ENCODE measurements at regions not wholly inside any gene's neighbourhood (a gene's known extent, or its start where the extent isn't known, plus 50 kb on each side); places are given as distances from the start of the nearest gene placed in this dataset.

DNA sequence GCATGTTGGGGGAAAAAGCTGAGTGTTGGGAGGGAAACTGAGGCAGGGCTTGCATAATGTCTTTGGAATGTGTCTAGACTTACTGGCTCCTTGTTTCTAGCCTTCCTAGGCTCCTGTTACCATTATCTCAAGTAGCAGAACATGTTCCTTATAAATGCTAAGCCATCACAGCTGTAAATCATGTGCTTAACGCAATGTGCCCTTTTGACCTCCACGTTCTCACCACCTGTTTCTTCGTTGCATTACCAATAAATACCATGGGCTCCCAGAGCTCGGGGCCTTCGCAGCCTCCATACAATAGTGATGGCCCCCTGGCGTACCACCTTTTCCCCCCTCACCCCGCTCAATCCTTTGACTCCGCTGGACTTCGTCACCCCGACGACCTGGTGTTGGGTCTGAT is 54.0 kb upstream of the CWC22 start:
- POLR2A ChIA-PET (ENCODE audit: low non-redundant PET) = no interaction called here
- TF ChIP-seq, protein P1, sequence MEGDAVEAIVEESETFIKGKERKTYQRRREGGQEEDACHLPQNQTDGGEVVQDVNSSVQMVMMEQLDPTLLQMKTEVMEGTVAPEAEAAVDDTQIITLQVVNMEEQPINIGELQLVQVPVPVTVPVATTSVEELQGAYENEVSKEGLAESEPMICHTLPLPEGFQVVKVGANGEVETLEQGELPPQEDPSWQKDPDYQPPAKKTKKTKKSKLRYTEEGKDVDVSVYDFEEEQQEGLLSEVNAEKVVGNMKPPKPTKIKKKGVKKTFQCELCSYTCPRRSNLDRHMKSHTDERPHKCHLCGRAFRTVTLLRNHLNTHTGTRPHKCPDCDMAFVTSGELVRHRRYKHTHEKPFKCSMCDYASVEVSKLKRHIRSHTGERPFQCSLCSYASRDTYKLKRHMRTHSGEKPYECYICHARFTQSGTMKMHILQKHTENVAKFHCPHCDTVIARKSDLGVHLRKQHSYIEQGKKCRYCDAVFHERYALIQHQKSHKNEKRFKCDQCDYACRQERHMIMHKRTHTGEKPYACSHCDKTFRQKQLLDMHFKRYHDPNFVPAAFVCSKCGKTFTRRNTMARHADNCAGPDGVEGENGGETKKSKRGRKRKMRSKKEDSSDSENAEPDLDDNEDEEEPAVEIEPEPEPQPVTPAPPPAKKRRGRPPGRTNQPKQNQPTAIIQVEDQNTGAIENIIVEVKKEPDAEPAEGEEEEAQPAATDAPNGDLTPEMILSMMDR (conservative IDR thresholded peaks at IDR 0.05; ENCODE audit: low read depth) = no peak
- no peak overlapping the region for H3K27ac ChIP-seq
- no peak for DNase-seq (ENCODE audit: low spot score)
- CTCF ChIA-PET = interaction anchor here (0.9 to 1.1 kb wide), 2 partner anchors 10 to 17 kb away, joined by 3 to 5 read pairs; no protein-coding TSS in a partner anchor

DNA sequence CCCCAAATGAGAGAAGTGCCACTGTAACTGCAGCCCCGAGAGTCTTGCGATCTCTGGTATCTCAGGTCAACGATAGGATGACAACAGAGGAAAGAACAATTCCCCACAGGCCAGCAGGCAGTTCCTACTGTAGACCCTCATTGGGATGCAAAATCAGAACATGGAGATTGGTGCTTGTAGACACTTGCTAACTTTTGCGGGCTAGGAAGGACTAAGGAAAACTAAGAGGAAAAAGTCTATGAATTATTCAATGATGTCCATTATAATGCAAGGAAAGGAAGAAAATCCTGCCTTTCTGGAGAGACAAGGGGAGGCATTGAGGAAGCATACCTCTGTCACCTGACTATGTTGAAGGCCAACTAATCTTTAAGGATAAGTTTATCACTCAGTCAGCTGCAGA is 51.9 kb upstream of the CWC22 start:
- no peak overlapping the region for H3K27ac ChIP-seq
- POLR2A ChIA-PET (ENCODE audit: low non-redundant PET) = no interaction called here
- CTCF ChIA-PET = no interaction called here
- TF ChIP-seq, protein P1 (conservative IDR thresholded peaks at IDR 0.05; ENCODE audit: low read depth) = no peak
- DNase-seq (ENCODE audit: low spot score) = no peak

DNA sequence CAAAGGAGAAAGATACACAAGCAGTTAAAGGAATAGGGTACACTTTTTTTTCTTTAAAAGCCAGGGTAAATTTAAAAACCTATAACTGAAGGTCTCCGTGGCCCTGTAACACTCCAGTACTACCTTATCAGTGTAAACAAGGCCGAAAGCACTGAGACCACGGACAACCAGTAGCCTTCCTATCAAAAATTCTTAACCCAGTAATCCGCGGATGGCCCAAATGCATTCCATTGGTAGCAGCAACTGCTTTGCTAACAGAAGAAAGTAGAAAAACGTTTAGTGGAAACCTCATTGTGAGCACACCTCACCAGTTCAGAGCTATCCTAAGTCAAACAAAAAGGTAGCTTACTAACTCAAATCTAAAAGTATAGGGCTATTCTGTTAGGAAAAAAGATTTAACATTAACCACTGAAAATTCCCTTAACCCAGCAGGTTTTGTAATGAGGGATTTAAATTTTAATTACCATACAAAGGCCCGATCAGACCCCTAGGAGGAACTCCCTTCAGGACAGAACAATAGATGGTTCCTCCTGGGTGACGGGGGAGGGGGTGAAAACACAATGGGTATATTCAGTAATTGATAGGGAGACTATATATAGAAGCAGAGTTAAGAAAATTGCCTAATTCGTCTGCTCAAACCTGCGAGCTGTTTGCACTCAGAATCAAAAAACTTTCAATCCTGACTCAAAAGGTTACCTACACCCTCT is 50.8 kb upstream of the CWC22 start:
- TF ChIP-seq, protein P1 (conservative IDR thresholded peaks at IDR 0.05; ENCODE audit: low read depth) = no peak
- H3K27ac ChIP-seq = no peak overlapping the region
- ChIA-PET POLR2A (ENCODE audit: low non-redundant PET) (no interaction called here), CTCF (no interaction called here)
- DNase-seq (ENCODE audit: low spot score) = no peak
